GM19035 (cell line): ENCODE measurements at regions not wholly inside any gene's neighbourhood (a gene's known extent, or its start where the extent isn't known, plus 50 kb on each side); places are given as distances from the start of the nearest gene placed in this dataset.

Source experiments
- ATAC-seq: cut with Tn5 transposase; IDR thresholded peaks from one replicate; pipeline ENCODE4 v1.9.1; 2021; ENCODE audit not compliant: unreplicated experiment

DNA sequence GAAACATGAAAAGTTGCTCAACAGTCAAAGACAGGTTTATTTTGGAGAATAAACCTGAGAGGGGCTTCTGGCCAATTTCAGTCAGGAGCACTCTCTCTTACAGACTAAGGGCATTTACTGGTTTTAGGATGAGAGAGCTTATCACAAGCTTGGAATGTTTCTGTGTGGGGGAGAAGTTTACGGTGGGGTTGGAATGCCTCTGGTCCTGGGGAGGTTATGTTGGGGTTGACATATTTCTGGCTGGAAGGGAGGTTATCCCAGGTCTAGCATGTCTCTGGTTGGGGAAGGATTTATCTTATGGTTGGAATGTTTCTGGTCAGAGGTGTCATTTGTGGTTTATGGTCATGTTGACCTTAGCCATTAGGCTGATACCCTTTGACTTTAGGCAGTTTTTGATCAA is 1867.3 kb downstream of the EFNA5 start:
- no peak for ATAC-seq

DNA sequence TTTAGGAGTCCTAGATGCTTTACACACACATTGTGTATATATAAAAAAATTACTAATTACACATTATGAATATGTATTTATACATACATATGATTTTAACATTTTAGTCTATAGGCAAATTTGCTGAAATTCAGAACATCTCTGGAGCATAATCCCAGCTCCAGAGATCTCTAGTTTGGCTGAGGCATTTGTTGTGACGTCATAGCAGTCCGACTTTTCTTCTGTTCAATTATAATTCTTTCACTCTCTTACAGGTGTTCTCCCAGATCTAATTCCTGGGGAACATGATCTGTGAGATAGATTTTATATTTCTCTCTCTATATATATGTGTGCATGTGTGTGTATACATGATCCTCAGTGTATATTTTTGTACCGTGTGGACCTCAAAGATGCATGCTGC is 1876.2 kb downstream of the EFNA5 start:
- ATAC-seq, result no peak

DNA sequence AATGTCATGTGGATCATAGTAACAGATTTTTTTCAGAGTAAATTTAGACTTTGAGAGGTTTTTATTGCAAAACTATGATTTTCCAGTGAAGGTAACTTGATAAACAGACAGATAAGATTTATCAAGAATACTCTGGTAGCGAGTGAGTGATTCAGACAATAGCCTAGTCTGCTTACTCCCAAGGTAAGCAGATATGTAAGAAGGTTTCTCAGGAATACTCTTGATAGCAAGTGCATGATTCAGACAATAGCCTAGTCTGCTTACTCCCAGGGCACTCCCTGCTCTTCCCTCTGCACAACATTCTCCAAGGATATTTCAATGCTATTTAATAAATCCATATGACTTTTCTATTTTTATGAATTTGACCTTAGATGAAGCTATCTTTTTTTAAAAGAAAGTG is 1881.5 kb downstream of the EFNA5 start:
- no peak for ATAC-seq

DNA sequence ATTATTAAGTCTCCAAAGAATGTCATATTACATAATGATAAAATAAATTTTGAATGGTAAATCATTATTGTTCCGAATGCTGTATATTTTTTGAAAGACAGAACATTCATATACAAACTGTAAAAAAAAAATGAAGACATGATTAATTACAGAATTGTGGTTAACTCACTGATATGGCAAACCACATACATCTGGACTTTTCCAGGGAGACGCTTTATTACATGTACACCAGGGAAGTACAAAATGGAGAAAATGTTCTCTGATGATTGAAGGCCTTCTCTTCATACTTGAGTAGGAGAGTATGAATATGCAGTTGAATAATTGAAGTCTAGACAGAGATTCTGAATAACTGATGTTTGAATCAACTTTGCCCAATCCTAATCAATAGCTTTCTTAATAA is 1886.9 kb downstream of the EFNA5 start:
- ATAC-seq, result no peak

DNA sequence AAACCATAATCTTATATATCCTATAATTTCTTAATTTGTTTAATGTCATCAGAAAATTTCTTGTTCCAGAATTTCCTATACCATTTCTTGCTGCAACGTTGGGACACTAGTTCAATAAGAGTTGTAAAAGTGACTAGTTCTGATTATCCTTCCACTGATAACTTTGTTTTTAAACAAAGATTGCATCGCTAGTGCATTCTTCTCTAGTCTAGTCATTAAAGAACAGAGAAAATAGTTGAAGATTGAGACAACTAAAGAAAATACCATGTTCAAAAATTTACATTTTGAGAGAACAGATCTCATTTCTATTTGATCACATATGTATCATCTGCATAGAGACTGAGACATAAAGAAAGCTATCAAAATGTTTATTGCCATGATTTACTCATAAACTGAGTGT is 1888.2 kb downstream of the EFNA5 start:
- no peak for ATAC-seq

DNA sequence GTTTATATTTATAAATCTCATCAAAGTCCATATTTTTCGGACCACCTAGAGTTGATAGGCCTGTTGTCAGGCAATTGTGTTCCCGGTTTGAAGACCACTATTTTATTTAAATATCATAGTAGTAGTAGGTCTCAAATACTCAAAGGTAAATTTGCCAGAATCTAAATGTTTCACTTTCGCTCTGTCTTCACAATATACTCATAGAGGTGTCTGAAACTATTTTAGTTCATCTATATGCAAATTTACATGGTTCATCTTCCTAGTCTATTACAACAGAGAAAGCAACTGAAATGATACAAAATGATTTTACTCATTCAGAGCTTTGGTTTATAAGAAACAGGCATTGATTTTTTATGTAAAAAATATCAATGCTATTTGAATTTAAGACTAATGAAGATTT is 1897.5 kb downstream of the EFNA5 start:
- no peak for ATAC-seq

DNA sequence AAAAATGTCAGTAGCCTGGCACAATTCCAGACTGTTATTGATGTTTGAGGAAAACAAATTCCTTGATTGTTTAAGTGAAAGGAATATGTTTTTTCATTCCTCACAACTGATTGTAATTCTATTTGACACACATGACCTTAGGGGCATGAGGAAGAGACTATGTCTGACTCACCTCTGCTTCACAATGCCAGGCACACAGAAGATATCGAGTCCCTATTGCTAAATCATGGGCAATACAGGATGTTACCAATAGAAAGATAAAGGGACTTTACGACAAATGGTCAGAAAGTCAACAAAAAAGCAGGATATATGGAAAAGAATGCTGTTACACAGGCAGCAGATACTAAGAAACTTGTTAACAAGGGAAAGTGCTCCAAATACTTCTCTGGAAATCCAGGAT is 1903.5 kb downstream of the EFNA5 start:
- ATAC-seq, result no peak

DNA sequence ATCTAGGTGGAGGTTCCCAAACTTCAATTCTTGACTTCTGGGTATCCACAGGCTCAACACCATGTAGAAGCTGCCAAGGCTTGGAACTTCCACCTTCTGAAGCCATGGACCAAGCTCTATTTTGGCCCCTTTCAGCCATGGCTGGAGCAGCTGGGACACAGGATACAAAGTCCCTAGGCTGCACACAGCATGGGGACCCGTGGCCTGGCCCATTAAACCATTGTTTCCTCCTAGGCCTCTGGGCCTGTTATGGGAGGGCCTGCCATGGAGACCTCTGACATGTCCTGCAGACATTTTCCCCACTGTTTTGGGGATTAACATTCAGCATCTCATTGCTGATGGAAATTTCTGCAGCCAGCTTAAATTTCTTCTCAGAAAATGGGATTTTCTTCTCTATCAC is 1908.0 kb downstream of the EFNA5 start:
- ATAC-seq, result no peak

DNA sequence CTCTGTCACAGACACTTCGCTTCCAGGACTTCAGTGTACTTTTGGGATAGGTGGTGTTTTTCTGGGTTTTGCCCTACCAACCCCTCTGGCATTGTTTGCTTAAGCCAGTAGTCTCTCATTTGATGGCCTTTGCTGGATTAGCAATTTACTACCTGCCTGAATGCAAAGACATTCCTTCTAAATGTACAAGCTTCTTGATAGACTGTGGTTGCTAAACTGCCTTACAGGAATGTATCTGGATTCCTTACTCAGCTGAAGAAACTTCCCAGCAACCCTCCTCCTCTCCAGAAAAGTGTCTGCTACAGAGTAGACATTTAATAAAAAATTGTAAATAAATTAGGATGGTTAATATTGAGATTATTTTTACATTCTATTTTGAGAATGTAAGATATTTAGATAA is 1916.7 kb downstream of the EFNA5 start:
- no peak for ATAC-seq

DNA sequence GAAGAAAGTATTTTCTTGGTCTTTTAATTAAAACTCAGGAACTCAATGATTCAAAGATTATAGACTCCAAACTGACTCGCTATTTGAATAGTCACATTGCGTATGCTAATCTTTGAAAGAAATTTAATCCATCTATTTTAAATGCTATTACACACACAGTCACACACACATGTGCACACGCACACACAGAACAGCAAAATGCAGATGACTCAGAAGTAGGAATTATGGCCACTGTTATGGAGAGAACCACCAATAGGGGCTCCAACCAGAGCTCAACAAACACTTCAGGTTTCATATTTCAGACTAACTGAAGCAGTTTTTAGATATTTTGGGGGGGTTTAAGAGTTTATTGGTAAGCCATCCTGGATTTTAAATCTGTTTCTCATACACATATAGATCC is 1917.9 kb downstream of the EFNA5 start:
- no peak for ATAC-seq

DNA sequence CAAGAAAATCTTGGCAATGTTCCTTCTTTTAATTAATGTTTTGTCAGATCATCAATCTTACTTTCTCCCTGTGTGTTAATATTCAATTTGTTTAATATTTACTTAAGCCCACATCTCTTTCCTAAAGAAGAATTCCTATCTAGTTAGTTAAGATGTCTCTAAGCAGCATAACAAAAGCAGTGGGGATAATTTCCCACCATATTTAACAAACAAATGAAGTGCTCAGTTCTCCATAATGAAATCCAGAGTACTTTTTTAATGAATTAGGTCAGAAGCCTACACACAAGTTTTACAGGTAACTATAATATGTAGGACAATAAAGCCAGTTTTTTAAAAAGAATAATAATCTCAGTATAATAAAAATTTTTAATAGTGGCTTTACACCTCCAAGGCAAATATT is 1918.8 kb downstream of the EFNA5 start:
- ATAC-seq, result no peak

DNA sequence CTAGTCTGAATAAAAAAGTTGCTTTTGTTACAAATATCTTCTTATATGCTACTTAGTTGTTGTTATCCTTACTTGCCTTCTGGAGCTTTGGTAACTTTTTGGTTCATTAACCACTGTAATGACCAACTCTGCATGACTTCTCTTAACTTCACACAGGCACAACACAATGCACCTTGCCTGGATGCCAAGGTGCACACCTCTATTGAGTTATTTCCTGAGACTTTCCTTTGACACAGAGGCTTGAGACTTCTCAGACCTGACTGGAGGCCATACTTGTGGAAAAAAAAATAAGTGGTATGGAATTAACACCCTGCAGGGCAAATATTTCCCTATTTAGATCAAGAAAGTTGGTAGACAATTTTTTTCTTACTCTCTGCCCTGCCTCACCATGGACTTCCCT is 1925.6 kb downstream of the EFNA5 start:
- ATAC-seq, result no peak

DNA sequence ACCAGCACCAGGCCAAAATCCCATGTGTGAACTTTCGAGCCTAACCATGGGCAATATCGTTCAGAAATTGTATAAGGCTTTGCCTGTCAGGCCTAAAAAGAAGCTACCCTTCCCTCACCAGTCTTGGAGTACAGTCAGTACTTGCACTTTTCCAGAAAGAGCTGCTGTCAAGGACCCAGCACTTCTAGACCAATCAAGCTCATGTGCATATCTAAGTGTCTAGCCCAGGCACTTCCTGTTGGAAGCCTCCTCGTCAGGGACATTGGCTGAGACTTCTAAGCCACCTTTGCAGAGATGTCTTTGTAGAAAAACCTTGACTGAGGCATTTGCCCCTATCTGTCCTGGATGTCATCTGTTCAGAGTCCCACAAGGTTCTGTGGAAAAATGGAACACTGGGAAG is 1930.5 kb downstream of the EFNA5 start:
- ATAC-seq, result peak; percentile 62

DNA sequence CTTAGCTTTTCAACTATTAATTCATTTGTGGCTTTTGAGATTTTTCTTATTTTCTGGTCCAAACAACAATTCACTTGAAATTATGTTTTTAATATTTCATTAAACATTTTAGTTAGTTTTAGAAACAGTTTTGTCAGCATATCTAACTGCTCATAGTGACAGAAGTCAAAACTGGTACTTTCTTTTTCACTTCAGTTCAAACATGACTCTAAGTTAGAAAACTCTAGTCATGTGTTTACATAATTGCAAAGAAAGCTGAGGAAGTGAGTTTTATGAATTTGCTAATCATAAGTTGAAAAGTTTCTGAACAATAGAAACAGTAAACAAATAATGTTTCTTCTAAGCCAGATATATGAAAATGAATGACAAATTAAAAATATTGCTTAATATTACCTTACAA is 1931.0 kb downstream of the EFNA5 start:
- no peak for ATAC-seq

DNA sequence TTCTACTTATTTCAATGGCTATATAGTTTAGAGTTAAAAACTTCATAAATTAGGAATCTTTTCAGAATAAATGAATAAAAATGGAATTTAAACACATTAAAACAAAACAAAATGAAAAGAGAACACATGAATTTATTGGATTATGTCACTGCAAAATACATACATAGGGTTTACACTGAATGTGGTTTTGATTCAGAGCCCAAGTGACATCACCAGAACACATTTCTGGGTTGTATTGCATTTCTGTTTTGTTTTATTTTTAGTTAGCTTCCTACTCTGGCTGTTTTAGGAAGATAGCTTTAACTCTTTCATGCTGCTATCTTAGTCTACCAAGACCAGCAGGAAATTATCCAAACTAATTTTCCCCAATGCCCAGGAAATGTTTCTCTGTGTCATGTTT is 1935.0 kb downstream of the EFNA5 start:
- no peak for ATAC-seq

DNA sequence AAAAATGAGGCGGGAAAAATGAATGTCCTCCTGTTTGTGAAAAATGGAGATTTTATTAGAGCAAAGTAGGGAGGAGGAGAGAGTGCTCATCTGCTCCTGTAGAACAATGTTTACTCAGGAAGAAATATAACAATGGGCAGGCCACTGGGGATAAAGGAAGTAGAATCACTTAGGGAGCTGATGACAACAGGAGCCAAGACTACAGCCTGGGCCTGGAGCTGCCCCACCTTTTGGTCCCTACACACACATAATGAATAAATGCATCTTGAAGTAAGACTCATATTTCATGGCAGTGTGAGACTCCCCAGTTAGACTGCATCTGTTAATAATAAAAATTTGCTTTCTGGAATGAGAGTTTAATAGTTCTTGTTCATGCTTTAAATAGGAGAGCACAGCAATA is 1939.8 kb downstream of the EFNA5 start:
- ATAC-seq, result no peak

DNA sequence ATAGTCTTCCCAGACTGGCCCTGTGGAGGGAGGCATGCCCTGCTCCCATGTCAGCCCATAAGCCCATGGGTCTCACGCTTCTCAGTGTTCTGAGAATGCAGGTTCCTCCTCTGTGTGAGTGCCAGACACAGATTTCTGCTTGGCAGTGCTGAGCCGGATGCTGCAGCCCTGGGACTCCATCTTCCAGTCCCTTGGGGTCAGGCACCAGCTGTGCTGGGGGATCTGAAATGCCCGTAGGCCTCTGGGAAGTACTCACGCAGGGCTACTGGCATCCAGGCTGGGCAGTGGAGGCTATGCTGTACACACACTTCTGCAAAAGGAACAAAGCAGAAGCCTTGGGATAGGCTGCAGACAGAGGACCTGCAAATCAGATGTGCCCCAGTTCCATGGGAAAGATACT is 1944.6 kb downstream of the EFNA5 start:
- ATAC-seq, result no peak

DNA sequence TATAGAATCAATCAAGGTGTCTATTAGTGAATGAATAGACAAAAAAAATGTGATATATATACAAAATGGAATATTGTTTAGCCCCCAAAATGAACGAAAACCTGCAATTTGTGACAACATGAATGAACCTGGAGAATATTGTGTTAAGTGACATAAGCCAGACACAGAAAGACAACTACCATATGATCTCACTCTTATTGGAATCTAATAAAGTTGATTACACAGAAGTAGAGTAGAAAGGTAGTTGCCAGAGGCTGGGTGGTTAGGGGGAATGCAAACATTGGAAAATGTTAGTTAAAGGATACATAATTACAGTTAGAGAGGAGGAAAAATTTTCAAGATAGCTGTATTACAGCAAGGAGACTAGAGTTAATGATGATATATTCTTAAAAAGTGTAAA is 1962.3 kb downstream of the EFNA5 start:
- ATAC-seq, result no peak

DNA sequence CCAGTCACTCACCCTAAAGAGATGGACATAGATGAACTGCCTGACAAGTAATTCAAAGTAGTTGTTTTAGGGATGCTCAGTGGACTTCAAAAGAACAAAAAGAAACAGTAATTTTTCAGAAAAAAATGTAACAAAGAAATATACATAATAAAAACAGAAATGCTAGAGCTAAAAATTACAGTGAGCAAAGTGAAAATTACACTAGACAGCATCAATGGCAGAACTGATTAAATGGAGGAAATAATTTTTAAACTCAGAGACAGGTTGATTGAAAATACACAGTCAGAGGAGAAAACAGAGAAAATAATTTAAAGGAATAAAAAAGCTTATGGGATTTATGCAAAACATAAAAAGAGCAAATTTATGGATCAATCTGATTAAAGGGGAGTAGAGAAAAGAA is 1968.4 kb downstream of the EFNA5 start:
- ATAC-seq, result no peak

DNA sequence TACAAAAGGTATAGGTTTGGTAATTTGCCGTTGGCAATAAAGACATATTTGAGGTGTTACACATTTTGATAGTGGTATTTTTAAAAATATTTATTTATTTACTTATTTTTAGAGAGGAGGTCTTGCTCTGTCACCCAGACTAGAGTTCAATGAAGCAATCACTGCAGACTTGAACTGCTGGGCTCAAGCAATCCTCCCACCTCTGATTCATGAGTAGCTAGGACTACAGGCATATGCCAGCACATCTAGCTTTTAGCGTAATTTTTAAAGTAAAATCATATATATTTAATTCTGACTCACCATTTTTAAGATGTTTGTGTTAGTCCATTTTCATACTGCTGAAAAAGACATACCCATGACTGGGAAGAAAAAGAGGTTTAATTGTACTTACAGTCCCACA is 1974.3 kb downstream of the EFNA5 start:
- ATAC-seq, result no peak

DNA sequence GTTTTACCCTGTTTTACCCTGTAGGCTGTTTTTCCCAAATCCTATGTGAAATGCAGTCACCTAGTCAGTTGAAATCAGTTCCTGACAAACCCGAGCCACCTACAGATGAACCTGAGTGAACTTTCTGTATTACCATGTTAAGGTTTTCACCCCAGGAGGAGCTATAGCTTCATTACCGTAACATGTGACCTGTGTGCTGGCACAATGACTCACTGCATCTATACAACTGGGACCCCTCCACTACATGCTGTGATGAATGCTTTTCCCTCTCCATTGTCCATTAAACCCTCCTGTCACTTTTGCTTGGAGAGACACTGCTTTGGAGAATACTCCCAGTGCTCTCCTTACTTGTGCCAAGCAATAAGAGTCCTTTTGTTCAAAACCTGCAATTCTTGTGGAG is 1974.8 kb downstream of the EFNA5 start:
- no peak for ATAC-seq

DNA sequence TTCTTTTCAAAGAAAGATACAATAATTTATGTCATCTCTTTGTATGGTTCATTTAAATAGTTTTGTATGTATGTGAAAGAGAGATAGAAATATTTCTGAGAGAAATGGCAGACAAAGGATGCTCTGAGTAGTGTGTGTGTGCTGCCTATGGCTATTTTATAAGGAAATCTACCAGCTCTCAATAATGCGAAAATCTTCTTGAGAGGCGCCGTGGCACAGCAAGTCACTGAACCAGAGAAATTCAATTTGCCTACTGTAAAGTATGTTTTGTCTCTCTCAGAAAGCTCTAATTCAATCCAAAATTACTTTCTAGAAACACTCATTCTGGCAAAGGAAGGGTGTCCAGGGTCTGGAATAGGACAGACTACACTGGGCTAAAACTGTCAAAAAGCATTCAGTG is 1981.1 kb downstream of the EFNA5 start:
- no peak for ATAC-seq

DNA sequence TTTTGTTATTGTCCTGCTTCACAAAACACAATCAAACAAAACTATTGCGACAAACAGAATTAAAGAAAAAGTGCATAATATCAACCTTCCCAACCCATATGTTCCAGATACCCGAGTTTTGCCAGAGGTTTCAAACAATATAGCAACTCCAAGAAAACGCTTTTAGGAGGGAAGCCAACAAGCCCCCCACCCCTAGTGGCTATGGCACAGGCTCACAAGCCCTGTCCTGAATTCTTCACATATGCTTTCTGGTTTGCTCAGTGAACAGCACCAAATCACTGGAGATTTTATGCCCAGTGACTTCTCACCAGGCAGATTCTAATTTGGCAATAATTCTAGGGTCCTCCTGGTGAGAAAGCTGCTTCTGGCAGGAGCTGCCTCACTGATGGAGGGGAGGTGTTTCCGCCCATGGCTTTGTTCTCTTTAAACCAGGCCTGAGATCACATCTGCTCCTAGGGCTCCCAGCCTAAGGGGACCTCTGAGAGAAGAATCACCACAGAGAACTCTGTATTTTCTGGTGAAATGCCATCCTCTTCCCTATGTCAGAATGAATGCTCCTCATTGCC is 1982.4 kb downstream of the EFNA5 start:
- ATAC-seq, result no peak

DNA sequence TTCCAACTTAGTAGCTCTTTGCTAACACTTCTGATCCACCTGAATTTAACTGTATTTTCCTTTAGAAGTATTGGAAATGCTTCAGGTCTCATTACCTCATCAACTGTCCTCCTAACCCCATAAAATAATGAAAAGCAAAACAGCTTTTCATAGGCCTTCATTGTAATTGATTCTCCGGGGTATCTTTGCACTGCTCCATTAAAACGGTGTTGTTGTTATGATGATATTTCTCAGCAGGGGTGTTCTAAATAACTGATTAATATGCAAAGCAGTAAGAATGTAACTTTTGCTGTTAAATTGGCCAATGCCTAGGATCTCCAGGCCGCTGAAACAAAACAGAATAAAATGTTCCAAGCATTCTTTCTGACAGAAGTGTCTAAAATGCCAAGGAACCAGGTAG is 1983.2 kb downstream of the EFNA5 start:
- no peak for ATAC-seq
